ENCODE measurements at regions not wholly inside any gene's neighbourhood (a gene's known extent, or its start where the extent isn't known, plus 50 kb on each side); places are given as distances from the start of the nearest gene placed in this dataset.

DNA sequence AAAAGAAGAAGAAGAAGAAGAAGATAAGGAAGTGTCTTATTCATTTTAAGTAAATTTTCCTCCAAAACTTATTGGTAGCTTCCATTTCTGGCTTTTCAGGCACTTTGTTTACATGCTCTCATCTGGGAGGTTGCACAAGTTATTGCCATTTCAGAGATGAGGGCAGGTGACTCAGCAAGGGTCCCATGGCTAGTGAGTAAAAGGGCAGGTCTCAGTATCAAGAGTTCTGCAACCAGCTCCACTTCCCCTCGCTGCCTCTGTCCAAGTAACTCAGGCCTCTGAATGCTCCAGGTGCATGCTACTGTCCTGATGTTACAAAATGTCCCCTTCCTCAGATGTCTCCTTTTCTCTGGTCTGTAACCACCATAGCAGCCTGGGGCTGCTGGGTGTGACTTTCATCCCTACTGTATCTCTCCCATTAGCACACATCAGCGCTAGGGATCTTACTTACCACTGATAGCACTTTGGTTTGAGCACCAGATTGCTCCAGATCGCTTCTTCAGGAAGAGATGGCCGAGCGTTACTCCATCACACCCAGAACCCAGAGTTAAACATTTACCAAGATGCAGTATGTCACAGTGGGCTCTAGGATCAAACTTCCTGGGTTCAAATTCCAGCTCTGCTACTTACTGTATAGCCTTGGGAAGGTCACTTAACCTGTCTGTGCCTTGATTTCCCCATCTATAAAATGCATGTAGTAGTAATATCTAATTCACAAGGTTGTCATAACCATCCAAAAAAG, 57.4 kb upstream of the LAPTM4A start:
- TF ChIP-seq, protein P1, sequence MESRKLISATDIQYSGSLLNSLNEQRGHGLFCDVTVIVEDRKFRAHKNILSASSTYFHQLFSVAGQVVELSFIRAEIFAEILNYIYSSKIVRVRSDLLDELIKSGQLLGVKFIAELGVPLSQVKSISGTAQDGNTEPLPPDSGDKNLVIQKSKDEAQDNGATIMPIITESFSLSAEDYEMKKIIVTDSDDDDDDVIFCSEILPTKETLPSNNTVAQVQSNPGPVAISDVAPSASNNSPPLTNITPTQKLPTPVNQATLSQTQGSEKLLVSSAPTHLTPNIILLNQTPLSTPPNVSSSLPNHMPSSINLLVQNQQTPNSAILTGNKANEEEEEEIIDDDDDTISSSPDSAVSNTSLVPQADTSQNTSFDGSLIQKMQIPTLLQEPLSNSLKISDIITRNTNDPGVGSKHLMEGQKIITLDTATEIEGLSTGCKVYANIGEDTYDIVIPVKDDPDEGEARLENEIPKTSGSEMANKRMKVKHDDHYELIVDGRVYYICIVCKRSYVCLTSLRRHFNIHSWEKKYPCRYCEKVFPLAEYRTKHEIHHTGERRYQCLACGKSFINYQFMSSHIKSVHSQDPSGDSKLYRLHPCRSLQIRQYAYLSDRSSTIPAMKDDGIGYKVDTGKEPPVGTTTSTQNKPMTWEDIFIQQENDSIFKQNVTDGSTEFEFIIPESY (IDR thresholded peaks at IDR 0.05; ENCODE audit: extremely low read depth, insufficient replicate concordance, low read length), result no peak
- TF ChIP-seq, protein P2, sequence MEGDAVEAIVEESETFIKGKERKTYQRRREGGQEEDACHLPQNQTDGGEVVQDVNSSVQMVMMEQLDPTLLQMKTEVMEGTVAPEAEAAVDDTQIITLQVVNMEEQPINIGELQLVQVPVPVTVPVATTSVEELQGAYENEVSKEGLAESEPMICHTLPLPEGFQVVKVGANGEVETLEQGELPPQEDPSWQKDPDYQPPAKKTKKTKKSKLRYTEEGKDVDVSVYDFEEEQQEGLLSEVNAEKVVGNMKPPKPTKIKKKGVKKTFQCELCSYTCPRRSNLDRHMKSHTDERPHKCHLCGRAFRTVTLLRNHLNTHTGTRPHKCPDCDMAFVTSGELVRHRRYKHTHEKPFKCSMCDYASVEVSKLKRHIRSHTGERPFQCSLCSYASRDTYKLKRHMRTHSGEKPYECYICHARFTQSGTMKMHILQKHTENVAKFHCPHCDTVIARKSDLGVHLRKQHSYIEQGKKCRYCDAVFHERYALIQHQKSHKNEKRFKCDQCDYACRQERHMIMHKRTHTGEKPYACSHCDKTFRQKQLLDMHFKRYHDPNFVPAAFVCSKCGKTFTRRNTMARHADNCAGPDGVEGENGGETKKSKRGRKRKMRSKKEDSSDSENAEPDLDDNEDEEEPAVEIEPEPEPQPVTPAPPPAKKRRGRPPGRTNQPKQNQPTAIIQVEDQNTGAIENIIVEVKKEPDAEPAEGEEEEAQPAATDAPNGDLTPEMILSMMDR (IDR thresholded peaks at IDR 0.05 in 2 of 3, conservative IDR thresholded peaks at IDR 0.05 in 1 of 3; ENCODE audit: borderline replicate concordance in 1 of 3, insufficient read depth in 1 of 3, low read depth in 2 of 3, low read length in 2 of 3), result no peak
